ENCODE measurements at regions not wholly inside any gene's neighbourhood (a gene's known extent, or its start where the extent isn't known, plus 50 kb on each side); places are given as distances from the start of the nearest gene placed in this dataset.

- no peak for TF ChIP-seq CTCF (IDR thresholded peaks at IDR 0.05)
Measured at GRCh38 chr9:78598120-78598519, 301.2 kb downstream of the PSAT1 start.

- no peak for TF ChIP-seq CTCF (IDR thresholded peaks at IDR 0.05)
Measured at GRCh38 chr9:78599926-78600325, 303.0 kb downstream of the PSAT1 start.

- TF ChIP-seq CTCF (IDR thresholded peaks at IDR 0.05), result peak; percentile 89
Measured at GRCh38 chr9:78601957-78602565, 305.1 kb downstream of the PSAT1 start.

- no peak for TF ChIP-seq CTCF (IDR thresholded peaks at IDR 0.05)
Measured at GRCh38 chr9:78605041-78606000, 308.4 kb downstream of the PSAT1 start.

- no peak for TF ChIP-seq CTCF (IDR thresholded peaks at IDR 0.05)
Measured at GRCh38 chr9:78606001-78606379, 309.1 kb downstream of the PSAT1 start.

- no peak for TF ChIP-seq CTCF (IDR thresholded peaks at IDR 0.05)
Measured at GRCh38 chr9:78607853-78608252, 310.9 kb downstream of the PSAT1 start.

- no peak for TF ChIP-seq CTCF (IDR thresholded peaks at IDR 0.05)
Measured at GRCh38 chr9:78609450-78609849, 312.5 kb downstream of the PSAT1 start.

Data from LNCAP (cell line).